Parathyroid adenoma (tissue), 2 donors: ENCODE measurements at regions not wholly inside any gene's neighbourhood (a gene's known extent, or its start where the extent isn't known, plus 50 kb on each side); places are given as distances from the start of the nearest gene placed in this dataset.

Experiments used
- H2AFZ ChIP-seq: fragments of 300-600 bp; sonication (generic); one replicate; pipeline ENCODE4 v1.7.0; 2017; ENCODE audit warnings: antibody characterized with exemption, mild to moderate bottlenecking
- H3K27ac ChIP-seq: fragments of 300-600 bp; sonication (generic); one replicate; pipeline ENCODE4 v1.7.0; 2017
- H3K27me3 ChIP-seq: fragments of 300-600 bp; sonication (generic); one replicate; pipeline ENCODE4 v1.7.0; 2017; ENCODE audit warnings: low read length; ENCODE audit not compliant: control insufficient read depth, insufficient read depth
- H3K36me3 ChIP-seq: fragments of 300-600 bp; sonication (generic); one replicate; pipeline ENCODE4 v1.7.0; 2017; ENCODE audit warnings: low read length; ENCODE audit not compliant: control insufficient read depth, insufficient read depth
- H3K4me1 ChIP-seq: fragments of 300-600 bp; sonication (generic); one replicate; pipeline ENCODE4 v1.7.0; 2017; ENCODE audit warnings: control low read depth
- H3K4me2 ChIP-seq: fragments of 300-600 bp; sonication (generic); one replicate; pipeline ENCODE4 v1.7.0; 2017; ENCODE audit warnings: low read length
- H3K4me3 ChIP-seq: fragments of 300-600 bp; sonication (generic); one replicate; pipeline ENCODE4 v1.7.0; 2017; ENCODE audit warnings: low read depth, low read length
- H3K79me2 ChIP-seq: fragments of 300-600 bp; sonication (generic); one replicate; pipeline ENCODE4 v1.7.0; 2017; ENCODE audit warnings: control low read depth
- H3K9ac ChIP-seq: fragments of 300-600 bp; sonication (generic); one replicate; pipeline ENCODE4 v1.7.0; 2017; ENCODE audit warnings: mild to moderate bottlenecking
- H3K9me3 ChIP-seq: fragments of 300-600 bp; sonication (generic); one replicate; pipeline ENCODE4 v1.7.0; 2017; ENCODE audit warnings: low read length; ENCODE audit not compliant: control insufficient read depth
- TF ChIP-seq, protein P1 (sequence below): fragments of 300-600 bp; sonication (generic); IDR thresholded peaks from one replicate; pipeline ENCODE4 v1.7.0; 2017; ENCODE audit warnings: antibody characterized with exemption, mild to moderate bottlenecking
- donor health status: primary hyperparathyroidism.

DNA sequence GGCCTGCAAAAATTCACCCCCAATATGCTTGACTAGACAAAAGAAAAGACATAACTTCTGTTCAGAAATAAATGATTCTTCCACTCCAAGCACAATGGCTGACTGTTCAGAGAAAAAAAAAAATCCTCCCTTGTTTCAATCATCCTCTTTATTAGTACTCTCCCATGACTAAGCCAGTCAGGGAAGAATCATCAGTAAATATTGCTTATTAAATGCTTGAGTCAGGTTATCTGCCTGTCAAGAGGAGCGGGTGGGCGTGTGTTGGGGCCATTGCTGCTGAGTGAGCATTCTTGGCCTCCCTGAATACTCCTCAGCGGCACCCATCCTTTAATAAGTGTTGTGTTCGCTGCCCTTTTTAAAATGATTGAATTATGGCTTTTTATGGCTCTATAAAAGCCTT lies 1334.8 kb upstream of the CELF4 start:
- no peak overlapping the region for H3K4me2 ChIP-seq
- H3K36me3 ChIP-seq, result no peaks in the 10 kb centered on the region
- TF ChIP-seq, protein P1, sequence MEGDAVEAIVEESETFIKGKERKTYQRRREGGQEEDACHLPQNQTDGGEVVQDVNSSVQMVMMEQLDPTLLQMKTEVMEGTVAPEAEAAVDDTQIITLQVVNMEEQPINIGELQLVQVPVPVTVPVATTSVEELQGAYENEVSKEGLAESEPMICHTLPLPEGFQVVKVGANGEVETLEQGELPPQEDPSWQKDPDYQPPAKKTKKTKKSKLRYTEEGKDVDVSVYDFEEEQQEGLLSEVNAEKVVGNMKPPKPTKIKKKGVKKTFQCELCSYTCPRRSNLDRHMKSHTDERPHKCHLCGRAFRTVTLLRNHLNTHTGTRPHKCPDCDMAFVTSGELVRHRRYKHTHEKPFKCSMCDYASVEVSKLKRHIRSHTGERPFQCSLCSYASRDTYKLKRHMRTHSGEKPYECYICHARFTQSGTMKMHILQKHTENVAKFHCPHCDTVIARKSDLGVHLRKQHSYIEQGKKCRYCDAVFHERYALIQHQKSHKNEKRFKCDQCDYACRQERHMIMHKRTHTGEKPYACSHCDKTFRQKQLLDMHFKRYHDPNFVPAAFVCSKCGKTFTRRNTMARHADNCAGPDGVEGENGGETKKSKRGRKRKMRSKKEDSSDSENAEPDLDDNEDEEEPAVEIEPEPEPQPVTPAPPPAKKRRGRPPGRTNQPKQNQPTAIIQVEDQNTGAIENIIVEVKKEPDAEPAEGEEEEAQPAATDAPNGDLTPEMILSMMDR, result no peak
- no peaks in the 10 kb centered on the region for H3K27me3 ChIP-seq
- no peaks in the 10 kb centered on the region for H3K4me1 ChIP-seq
- no peak overlapping the region for H3K9ac ChIP-seq
- no peaks in the 10 kb centered on the region for H3K9me3 ChIP-seq
- no peaks in the 10 kb centered on the region for H3K79me2 ChIP-seq
- no peak overlapping the region for H3K4me3 ChIP-seq
- H3K27ac ChIP-seq, result no peak overlapping the region
- H2AFZ ChIP-seq, result no peak overlapping the region

GRCh38 chr18:38900031-38900430 lies 1334.4 kb upstream of the CELF4 start:
- Histone ChIP-seq H3K79me2 (no peaks in the 10 kb centered on the region), H3K9me3 (no peaks in the 10 kb centered on the region), H3K4me1 (no peaks in the 10 kb centered on the region), H3K36me3 (no peaks in the 10 kb centered on the region), H2AFZ (no peak overlapping the region), H3K4me2 (no peak overlapping the region), H3K27ac (no peak overlapping the region), H3K27me3 (no peaks in the 10 kb centered on the region), H3K9ac (no peak overlapping the region), H3K4me3 (no peak overlapping the region)
- TF ChIP-seq, protein P1, result no peak

- H3K9me3 ChIP-seq, result no peaks in the 10 kb centered on the region
- H2AFZ ChIP-seq, result no peak overlapping the region
- H3K36me3 ChIP-seq, result no peaks in the 10 kb centered on the region
- no peaks in the 10 kb centered on the region for H3K4me1 ChIP-seq
- H3K27me3 ChIP-seq, result no peaks in the 10 kb centered on the region
- H3K4me3 ChIP-seq, result no peak overlapping the region
- no peak overlapping the region for H3K4me2 ChIP-seq
- no peak overlapping the region for H3K27ac ChIP-seq
- TF ChIP-seq, protein P1, result no peak
- no peak overlapping the region for H3K9ac ChIP-seq
- no peaks in the 10 kb centered on the region for H3K79me2 ChIP-seq
Measured at GRCh38 chr18:38899252-38899651, 1333.7 kb upstream of the CELF4 start.

DNA sequence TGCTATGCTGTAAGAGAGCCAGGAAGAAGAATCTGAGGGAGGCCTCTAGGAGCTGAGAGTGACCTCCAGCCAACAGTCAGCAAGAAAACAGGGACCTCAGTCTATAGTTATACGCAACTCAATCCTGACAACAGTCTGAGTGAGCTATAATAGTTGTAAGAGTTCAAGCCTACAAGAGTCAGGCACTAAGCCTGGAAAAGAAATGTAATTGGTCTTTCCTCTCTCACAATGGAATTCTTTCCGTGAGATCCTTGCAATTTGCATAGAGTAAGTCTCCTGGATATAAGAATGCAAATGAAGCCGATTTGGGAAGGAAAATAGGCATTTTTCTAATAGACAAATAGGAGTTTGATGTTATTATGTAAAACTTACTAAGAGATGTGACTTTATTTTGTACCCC lies 1332.6 kb upstream of the CELF4 start:
- H3K27ac ChIP-seq, result no peak overlapping the region
- no peak overlapping the region for H3K9ac ChIP-seq
- no peaks in the 10 kb centered on the region for H3K79me2 ChIP-seq
- no peaks in the 10 kb centered on the region for H3K4me1 ChIP-seq
- no peaks in the 10 kb centered on the region for H3K36me3 ChIP-seq
- TF ChIP-seq, protein P1, result no peak
- no peak overlapping the region for H3K4me2 ChIP-seq
- no peaks in the 10 kb centered on the region for H3K27me3 ChIP-seq
- H2AFZ ChIP-seq, result no peak overlapping the region
- H3K4me3 ChIP-seq, result no peak overlapping the region
- H3K9me3 ChIP-seq, result no peaks in the 10 kb centered on the region

DNA sequence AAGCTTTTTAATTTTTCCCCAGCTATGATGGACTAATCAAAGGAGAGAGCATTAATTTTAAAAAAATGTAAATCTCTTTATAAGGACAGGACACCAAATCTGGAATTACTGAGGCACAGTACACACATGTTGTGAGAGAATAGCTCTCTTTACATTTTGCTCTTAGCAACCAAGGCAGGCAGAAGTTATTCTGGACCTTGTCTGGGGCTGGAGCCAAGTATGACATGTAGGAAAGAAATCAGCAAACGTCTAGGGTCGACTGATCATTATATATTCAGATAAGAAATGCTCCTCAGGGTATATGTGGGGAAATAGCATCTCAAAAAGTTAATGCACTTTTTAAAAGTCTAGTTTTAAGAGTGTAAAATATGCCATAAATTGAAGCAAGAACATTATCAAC lies 1330.0 kb upstream of the CELF4 start:
- Histone ChIP-seq H3K9me3 (no peaks in the 10 kb centered on the region), H2AFZ (no peak overlapping the region), H3K4me3 (no peak overlapping the region), H3K9ac (no peak overlapping the region), H3K27me3 (no peaks in the 10 kb centered on the region), H3K4me1 (no peaks in the 10 kb centered on the region), H3K27ac (no peak overlapping the region), H3K36me3 (no peaks in the 10 kb centered on the region), H3K4me2 (no peak overlapping the region), H3K79me2 (no peaks in the 10 kb centered on the region)
- TF ChIP-seq, protein P1, result no peak
